GM21825 (cell line): ENCODE measurements at regions not wholly inside any gene's neighbourhood (a gene's known extent, or its start where the extent isn't known, plus 50 kb on each side); places are given as distances from the start of the nearest gene placed in this dataset.
"Not testable (repeated sequence)": the region's sequence is repeated elsewhere in the genome, so short reads cannot be mapped to it uniquely, and the experiment has no call there.

Experiments
- ATAC-seq: cut with Tn5 transposase; IDR thresholded peaks from one replicate; pipeline ENCODE4 v1.9.1; 2021; ENCODE audit warnings: mild to moderate bottlenecking, moderate library complexity; ENCODE audit not compliant: unreplicated experiment

- ATAC-seq = no peak
Observed at GRCh38 chr18:34461266-34461665, 236.6 kb upstream of the NOL4 start.

- ATAC-seq = peak; percentile 52
Observed at GRCh38 chr18:34467058-34467457, 242.3 kb upstream of the NOL4 start.

- ATAC-seq = no peak
Observed at GRCh38 chr18:34480162-34480700, 229.9 kb upstream of the DTNA start.

- no peak for ATAC-seq
Observed at GRCh38 chr18:34482204-34482603, 227.9 kb upstream of the DTNA start.

GRCh38 chr18:34483198-34483597, 226.9 kb upstream of the DTNA start:
- no peak for ATAC-seq

GRCh38 chr18:34491719-34492118, 218.4 kb upstream of the DTNA start:
- ATAC-seq = no peak

- no peak for ATAC-seq
Observed at GRCh38 chr18:34492652-34493051, 217.4 kb upstream of the DTNA start.

GRCh38 chr18:34493099-34493544, 217.0 kb upstream of the DTNA start:
- peak; percentile 76 for ATAC-seq

- peak; percentile 54 for ATAC-seq
Observed at GRCh38 chr18:34493566-34494358, 216.3 kb upstream of the DTNA start.

- no peak for ATAC-seq
Observed at GRCh38 chr18:34494359-34494696, 215.8 kb upstream of the DTNA start.

- ATAC-seq = no peak
Observed at GRCh38 chr18:34495506-34495905, 214.6 kb upstream of the DTNA start.

- no peak for ATAC-seq
Observed at GRCh38 chr18:34501553-34501952, 208.5 kb upstream of the DTNA start.

GRCh38 chr18:34506198-34506597, 203.9 kb upstream of the DTNA start:
- no peak for ATAC-seq

- ATAC-seq = no peak
Observed at GRCh38 chr18:34509163-34509562, 200.9 kb upstream of the DTNA start.

- ATAC-seq = no peak
Observed at GRCh38 chr18:34509879-34510586, 200.1 kb upstream of the DTNA start.

GRCh38 chr18:34510926-34511325, 199.2 kb upstream of the DTNA start:
- ATAC-seq = no peak

- no peak for ATAC-seq
Observed at GRCh38 chr18:34511435-34511834, 198.7 kb upstream of the DTNA start.

GRCh38 chr18:34511879-34512278, 198.2 kb upstream of the DTNA start:
- ATAC-seq = no peak

- no peak for ATAC-seq
Observed at GRCh38 chr18:34514238-34514637, 195.9 kb upstream of the DTNA start.

GRCh38 chr18:34514957-34515356, 195.1 kb upstream of the DTNA start:
- no peak for ATAC-seq

- not testable (repeated sequence) for ATAC-seq
Observed at GRCh38 chr18:34516355-34516754, 193.7 kb upstream of the DTNA start.

GRCh38 chr18:34516996-34517395, 193.1 kb upstream of the DTNA start:
- not testable (repeated sequence) for ATAC-seq
